NCI-H146 treated with DMSO at 0.1 percent for 48 hours (cell line): ENCODE measurements at regions not wholly inside any gene's neighbourhood (a gene's known extent, or its start where the extent isn't known, plus 50 kb on each side); places are given as distances from the start of the nearest gene placed in this dataset.

Source experiments
- DNase-seq: peaks from one replicate; lab custom pipeline; 2025; ENCODE audit not compliant: unreplicated experiment; lab: John Stamatoyannopoulos, UW

DNA sequence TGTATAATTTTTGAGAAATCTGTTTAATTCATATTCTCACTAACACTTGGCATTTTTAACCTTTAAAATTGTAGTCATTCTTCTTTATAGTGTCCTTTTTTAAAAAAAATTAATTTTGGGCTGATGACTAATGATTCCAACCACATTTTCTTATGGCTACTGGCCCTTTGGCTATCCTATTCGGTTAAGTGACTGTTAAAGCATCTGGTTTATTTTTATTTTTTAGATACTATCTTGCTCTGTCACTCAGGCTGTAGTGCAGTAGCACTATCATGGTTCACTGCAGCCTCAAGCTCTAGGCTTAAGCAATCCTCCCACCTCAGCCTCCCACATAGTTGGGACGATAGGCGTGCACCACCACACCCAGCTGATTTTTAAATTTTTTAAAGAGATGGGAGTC is 723.2 kb upstream of the CXADR start:
- DNase-seq = no peak

DNA sequence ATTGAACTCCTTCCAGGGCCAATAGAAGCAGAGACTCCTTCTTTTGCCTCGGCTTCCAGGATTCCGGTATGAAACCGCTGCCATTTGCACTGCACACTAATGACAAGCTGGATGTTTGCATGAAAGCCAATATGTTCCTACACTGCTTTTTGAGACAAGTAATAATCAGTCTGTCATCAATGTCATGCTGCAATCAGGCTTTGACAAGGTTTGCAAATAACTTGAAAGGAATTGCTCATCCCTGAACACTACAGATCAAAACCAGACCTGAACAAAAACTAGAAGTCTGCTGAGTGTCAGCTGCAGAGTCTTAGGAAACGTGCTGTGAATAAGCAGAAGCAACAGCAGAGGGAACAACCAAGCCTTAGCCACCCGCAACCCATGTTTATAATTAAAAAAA is 720.7 kb upstream of the CXADR start:
- DNase-seq = no peak

DNA sequence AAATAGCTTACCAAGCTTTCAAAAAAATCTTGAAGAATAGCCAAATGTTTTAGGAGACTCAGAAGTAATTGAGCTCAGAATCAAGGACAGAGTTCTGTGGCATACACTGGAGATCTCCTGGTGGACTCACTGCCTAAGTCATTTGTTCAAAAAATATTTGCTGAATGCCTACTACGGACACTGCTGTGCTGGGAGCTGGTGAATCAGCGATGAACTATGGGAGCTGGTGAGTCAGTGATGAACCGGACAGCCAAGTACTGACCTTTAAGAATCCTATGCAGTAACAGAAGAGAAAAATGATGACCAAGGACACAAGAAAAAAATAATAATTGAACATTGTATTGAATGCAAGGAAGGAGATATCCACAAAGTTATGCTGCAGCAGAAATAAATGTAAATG is 717.9 kb upstream of the CXADR start:
- no peak for DNase-seq

DNA sequence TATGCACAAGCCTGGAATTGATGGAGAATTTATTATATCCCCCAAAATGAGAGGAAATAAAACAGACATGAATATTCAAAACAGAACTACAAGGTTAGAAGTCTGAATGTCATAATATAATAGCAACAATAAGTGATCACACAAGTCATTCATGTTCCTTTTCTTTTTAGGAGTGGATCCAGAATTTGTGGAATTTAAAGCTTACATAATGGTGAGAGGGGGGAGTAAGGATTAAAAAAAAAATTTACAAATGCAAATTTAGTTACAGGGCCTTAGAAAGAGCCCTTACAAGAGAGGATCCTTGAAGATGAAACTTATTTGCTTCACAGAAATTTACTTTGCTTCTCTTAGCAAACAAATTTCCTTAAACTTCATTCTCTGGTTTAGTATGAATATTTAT is 716.1 kb upstream of the CXADR start:
- no peak for DNase-seq

DNA sequence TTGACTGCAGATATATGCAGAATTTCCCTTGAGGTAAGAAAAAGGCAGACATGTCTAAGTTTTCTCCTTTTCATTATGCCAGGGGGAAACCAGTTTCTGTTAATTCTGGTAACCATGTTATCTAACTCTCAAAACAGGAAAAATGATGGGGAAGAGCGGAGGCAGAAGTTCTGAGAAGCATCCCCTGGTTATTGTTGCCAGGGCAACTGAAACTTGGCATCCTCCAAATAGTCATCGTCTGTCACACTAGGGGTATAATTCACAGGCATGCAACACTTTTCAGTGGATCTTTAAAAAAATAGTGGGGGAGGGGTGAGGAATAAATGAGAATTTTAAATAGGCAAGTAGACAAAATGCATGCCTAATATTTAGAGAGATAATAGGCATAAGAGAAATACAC is 715.3 kb upstream of the CXADR start:
- no peak for DNase-seq

DNA sequence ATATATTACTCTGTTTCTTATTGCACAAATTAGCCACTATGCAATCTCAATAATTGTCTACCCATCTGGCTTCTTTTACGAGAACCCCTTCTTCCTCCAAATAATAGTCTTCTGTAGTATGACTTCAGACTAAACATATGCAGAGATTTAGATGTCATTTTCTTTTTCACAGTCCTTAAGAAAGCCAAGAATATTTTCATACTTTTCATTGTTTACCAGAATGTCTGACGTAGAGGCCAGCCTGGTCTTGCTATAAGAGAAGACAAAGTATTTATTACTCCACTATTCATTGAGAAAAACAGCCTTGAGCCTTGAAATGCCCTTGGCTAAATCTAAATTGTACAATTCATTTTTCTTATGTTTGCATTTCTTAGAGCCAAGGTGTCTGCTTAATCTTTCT is 714.9 kb upstream of the CXADR start:
- no peak for DNase-seq

DNA sequence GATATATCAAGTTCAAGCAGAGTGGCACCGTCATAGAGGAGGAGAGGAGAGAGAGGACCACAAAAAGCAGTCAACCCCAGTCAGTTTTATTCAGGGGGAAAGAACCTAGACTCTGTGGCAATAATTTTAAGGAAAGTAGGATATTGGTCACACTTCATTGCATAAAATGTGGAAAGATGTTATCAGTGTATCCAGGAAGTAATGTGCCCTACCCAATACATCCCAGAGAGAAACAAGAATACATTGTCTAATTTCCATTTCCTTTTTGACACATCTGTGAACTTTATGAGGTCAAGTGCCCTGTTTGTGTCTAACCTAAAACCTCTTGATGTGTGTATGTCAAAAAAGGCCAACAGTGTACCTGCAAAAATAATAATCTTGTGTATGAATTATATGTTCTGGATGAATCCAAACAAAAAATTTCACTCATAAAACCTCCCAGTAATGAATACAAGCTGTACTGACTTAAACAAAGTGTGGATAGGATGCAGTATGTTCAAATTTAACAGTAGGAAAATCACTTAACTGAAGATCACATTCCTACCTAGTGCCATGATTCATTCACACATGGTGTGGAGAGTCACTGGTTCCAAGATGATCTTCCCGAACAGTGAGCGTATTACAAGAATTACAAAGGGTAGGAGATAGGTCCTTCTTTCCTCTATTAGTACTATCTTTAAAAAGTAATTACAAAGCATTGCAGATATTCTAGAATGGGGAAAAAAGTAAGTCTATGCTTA is 712.1 kb upstream of the CXADR start:
- DNase-seq = no peak

DNA sequence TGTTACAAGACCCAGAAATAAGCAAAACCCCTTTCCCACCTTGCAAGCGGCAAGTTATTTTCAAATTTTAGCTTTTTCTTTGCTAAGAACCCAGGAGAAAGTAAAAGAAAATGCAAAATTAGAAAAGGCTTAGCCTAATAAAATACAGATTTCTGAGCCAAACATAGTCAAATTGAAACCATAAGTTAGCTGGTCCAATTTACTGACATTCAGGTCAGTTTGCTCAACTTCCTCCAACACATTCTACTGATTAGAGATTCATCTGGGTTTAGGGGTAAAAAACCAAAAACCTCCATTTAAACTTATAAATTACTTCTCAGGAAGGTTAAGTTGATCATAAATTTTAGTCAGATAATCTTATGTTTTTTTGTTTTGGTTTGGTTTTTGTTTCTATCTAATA is 701.8 kb upstream of the CXADR start:
- DNase-seq = no peak

DNA sequence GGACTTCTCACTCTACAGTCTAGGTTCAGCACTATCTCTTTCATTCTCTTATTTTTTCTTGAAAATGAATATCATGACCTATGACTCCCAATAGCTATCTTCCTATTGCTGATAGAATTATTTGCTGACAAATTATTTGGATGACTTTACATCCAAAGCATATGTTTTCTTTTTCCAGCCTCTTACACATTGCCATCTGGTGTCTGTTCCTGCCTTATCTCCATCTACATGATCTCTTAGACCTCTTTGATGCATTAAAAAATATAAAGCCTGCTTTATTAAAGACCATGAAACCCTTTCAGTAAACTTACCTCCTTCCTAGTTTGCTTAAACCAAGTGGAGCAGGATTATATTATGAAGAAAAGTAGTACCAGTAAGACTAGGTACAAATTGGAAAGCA is 700.9 kb upstream of the CXADR start:
- no peak for DNase-seq

DNA sequence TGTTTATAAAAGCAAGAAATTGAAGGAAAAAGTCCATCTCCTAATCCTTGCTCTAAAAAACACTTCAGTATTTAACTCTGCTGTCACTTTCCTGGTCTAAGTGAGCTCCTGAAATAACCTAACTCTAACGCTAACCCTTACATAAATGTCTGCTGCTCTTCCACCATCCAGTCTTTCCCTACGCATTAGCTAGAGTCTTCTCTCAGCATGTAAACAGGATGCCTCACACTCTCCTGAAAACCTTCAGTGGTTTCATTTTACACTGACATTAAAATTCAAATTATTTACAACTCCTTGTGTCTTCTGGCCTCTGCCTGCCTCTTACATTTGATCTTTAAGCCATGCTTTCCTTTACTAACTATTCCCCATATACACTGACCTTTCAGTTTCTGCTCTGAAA is 697.6 kb upstream of the CXADR start:
- no peak for DNase-seq

DNA sequence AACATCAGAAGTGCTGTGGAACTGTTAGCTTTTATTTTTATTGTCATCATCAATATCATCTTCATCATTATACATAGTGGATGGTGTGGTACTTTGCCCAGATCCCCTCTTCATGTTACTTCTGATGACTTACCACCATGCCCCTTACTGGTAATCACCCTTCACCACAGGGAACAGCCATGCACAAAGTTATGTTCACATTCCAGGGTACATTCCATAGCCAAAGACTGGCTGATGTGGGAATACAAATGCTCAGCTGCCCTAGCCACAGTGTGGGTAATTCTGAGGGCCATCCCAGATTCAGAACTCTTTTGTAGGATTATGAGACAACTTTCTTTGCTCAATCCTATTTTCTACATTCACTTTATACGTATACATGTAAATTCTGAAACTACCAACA is 691.3 kb upstream of the CXADR start:
- no peak for DNase-seq

DNA sequence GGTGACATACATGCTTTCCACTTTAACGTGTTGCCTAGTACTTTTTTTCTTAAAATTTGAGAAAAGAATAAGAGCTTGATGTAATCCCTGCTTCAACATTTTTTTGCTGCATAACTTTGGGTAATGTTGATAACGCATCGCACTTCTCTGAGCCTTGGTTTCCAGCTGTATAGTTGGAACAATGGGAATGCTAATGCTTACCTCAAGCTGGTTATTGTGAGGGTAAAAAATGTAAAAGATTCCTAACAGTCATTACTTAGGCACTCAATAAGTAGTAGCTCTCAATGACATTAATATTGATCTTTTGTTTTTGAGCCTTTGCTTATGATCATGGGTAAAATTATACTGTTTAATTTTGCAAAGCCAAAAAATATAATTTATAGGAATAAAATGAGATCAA is 683.3 kb upstream of the CXADR start:
- DNase-seq = no peak

DNA sequence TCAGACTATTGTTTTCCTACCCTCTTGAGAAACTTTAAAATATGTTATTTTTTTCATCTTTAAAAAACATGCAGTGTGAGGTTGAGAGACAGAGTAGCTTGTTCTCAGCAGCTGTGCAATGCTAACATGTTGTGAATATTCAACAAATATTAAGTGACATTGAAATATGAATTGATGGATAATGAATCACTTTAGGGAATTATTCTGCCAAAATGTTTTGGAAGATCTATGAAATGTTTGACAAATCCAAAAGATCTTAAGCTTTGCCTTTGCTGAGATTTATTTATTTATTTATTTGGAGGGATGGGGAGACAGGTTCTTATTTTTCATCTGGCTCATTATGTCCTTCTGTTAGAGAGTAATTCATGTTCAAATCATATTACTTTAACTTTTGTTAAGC is 680.1 kb upstream of the CXADR start:
- DNase-seq = no peak

DNA sequence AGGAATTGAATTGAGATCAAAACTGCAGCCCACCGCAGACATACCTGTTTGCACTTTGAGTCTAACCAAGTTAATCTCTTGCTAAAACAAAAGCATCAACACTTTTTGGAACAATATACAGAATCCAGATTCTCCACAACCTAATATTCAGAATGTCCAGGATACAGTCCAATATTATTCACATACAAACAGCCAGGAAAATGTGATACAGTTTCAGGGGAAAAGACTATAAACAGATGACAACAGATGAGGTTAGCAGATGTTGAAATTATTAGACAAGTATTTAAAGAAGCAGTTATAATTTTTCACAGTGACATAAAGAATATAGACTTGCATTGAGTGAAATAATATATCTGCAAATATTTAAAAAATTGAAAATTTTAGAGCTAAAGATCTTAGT is 678.1 kb upstream of the CXADR start:
- DNase-seq = no peak

DNA sequence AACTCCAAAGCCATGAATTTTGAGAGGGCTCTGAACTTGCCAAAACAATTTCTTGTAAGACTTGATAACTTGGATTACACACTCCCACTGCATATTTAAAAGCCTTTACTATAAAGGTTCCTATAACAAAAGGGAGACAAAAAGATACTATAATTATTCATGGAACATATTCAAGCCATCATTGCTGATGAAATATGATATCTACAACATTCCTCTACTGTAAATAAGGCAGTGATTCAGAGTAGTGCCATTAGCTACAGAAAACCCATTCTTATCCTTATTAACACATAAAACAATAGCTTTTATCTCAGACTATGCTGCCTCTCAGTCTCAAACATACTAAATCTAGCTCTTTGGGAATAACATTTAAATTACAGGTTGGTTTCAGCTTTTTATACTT is 675.5 kb upstream of the CXADR start:
- DNase-seq = no peak

DNA sequence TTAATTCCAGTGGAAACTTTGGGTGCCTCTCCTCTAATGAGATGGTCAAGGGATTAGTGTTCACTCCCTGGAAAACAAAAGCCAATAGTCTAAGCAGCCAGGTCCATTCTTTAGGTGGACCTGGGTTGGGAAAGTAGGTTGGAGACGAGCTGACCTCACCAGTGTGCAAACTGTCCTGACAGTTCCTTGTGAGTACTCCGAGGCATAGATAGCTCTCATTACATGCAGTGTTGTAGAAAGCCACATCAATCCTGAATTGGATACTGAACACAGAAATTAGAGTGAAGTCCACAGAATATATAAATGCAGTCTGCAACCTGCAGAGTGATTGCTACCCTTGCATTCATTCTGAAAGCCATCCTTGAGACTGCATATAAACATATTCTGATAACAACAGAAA is 675.1 kb upstream of the CXADR start:
- DNase-seq = no peak

DNA sequence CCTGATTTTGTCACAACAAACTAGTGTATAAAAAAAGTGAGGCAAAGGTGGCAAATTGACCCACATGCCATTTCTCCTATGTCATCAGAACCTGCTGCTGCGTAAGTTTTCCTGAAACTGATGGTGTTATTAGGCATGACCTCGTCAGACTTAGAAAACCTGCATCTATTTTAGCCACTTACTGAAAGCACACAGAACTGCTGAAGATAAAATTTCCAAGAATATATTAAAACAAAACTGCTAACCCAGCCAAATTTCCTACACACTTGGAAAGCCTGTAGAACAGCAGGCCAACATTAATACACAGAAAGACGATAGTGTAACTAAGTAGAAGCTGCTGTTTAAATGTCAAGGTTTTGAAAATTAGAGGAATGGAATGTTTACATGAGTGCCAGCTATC is 674.5 kb upstream of the CXADR start:
- no peak for DNase-seq

DNA sequence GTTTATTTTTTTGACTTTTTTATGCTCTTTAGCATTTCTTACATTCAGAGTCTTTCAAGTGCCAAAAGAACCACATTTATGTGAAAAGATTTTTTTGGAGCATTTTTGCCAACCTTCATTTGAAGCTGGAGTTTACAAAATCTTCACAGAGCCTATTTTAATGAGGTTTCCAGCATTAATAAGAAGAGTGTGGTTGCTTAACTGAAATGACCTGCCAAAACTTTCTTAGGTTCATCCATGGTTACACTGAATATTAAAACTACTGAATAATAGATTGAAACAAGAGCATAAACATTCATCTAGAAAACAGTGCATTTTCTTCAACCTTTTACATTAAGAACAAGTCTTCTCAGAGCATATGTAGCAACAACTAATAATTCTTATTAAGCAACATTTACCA is 672.3 kb upstream of the CXADR start:
- DNase-seq = no peak

DNA sequence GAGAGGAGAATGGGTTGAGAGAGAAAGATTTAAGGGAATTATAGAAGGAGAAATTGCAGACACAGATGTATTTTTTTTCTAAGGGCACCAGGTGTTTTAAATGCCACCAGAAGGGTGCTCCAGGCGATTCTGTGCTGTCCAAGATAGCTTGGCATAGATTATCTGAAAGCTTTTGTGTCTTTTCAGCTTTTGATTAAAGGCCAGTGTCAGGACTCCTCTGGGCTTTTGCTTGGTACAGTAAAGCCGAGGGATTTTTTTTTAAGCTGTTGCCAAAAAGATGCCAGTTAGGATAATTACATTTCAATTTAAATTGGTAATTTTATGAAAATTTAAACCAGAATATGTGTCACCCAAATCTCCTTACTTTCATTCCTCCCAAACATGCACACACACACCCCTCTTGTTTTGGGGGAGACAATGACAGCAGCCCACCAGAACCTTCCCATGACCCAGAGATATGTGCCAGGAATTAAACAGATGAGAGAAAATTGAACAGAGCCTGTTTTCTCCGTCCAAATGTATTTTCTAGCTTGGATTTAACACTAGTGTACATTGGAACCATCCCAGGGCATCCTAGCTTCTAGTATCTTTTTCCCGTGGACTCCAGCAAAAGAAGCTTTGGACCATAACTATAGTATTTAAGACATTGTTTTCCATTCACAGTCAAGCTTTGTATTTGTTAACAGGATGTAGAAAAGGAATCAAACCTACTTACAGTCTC is 670.7 kb upstream of the CXADR start:
- DNase-seq = no peak

DNA sequence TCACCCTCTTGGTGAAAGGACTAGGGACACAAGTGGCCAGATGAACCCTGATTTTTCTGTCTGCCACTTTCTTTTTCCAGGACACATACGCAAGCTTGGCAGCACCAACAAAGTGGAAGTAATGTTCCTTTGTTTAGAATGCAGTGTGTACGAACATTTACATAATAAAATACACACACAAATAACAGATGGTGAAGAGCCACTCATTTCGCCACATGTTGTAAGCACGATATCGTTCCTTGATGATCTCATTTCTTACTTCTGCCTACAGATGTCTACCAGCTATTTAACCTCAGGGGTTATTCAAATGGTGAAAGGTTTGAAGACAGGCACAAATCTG is 670.2 kb upstream of the CXADR start:
- no peak for DNase-seq

DNA sequence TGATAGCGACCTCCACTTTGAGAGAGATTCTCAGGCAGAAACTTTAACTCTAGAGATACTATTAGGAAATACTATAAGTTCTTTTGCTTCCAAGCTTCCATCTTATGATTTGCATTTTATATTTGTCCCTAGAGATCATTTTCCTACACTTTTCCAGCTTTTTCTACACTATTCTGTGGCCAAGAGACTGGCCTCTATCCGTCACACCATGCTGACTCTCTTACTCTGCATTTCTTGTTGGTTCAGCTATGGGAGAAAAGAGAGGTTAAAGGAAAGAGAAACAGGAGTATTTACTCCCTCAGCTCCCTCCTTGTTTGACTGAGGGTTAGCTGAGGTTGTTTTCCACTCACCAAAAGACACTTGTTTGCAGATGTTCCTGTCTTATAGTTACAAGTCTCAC is 665.6 kb upstream of the CXADR start:
- no peak for DNase-seq

DNA sequence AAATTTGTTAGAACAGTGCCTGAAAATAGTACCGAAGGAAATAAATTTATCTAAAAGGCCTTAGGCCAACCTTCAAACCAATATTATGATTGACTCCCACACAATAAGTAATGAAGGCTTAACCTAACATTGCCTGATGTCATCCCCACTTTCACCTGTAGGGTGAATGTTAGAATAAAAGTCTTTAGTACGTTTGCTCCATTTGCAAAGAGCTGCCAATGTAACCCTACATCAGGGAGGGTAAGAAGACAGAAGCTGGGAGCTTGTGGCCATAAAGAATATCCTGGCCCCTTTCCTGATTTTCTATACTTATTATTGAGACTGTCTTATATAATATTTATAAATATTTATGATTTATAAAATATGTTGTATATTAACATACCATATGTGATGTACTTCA is 661.8 kb upstream of the CXADR start:
- DNase-seq = no peak

DNA sequence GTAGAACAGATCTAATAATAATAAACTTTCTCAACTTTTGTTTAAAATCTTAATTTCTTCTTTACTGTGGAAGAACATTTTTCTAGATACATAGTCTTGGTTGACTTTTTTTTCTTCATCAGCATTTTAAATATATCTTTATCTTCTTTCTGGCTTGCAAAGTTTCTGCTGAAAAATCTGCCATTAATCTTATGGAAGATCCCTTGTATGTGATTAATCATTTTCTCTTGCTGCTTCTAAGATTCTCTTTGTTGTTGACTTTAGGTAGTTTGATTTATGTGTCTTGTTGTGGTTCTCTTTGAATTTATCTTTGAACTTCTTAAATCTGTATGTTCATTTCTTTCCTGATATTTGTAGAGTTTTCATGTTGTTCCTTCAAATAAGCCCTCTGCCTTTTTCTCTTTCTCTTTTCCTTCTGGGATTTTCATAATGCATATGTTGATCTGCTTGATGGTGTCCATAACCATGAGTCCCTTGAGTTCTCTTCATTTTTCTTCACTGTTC is 657.6 kb upstream of the CXADR start:
- no peak for DNase-seq
